Endodermal cell (in vitro differentiated cells): ENCODE measurements at regions not wholly inside any gene's neighbourhood (a gene's known extent, or its start where the extent isn't known, plus 50 kb on each side); places are given as distances from the start of the nearest gene placed in this dataset.
A peak's percentile ranks its signal among the peaks of the same experiment; 100 is the strongest.

Experiments
- DNase-seq: peaks from one replicate; pipeline ENCODE4 v3.0.0-alpha.2; 2017
- H3K27ac ChIP-seq: 2 replicates; pipeline ENCODE4 v1.5.1; 2013; ENCODE audit warnings: mild to moderate bottlenecking, low read depth, low read length, moderate library complexity
- H3K27me3 ChIP-seq: 2 replicates; pipeline ENCODE4 v1.6.1; 2013; ENCODE audit warnings: mild to moderate bottlenecking, low read length, moderate library complexity; ENCODE audit not compliant: insufficient read depth, control insufficient read depth, poor library complexity, severe bottlenecking
- H3K36me3 ChIP-seq: 2 replicates; pipeline ENCODE4 v1.7.0; 2013; ENCODE audit warnings: mild to moderate bottlenecking, low read length, moderate library complexity; ENCODE audit not compliant: control insufficient read depth, insufficient read depth
- H3K4me1 ChIP-seq: one replicate; pipeline ENCODE4 v1.7.0; 2013; ENCODE audit warnings: low read length; ENCODE audit not compliant: control insufficient read depth, insufficient read depth
- H3K4me3 ChIP-seq: 2 replicates; pipeline ENCODE4 v1.5.1; 2013; ENCODE audit warnings: mild to moderate bottlenecking, low read length, moderate library complexity
- H3K9ac ChIP-seq: 2 replicates; pipeline ENCODE4 v1.6.1; 2013; ENCODE audit warnings: mild to moderate bottlenecking, low read length, moderate library complexity; ENCODE audit not compliant: poor library complexity, severe bottlenecking; ENCODE audit errors: extremely low read depth
- H3K9me3 ChIP-seq: 2 replicates; pipeline ENCODE4 v1.6.1; 2013; ENCODE audit warnings: mild to moderate bottlenecking, low read length, moderate library complexity; ENCODE audit not compliant: control insufficient read depth
- H3K27ac Mint-ChIP-seq: 2 replicates; pipeline ENCODE4 v1.8.0; 2020; ENCODE audit warnings: mixed read lengths
- H3K27me3 Mint-ChIP-seq: 2 replicates; pipeline ENCODE4 v1.8.0; 2021; ENCODE audit warnings: mild to moderate bottlenecking, mixed read lengths; ENCODE audit not compliant: insufficient read depth
- H3K36me3 Mint-ChIP-seq: 2 replicates; pipeline ENCODE4 v1.8.0; 2020; ENCODE audit warnings: low read depth, mixed read lengths
- H3K4me1 Mint-ChIP-seq: 2 replicates; pipeline ENCODE4 v1.8.0; 2020; ENCODE audit warnings: mixed read lengths
- H3K4me3 Mint-ChIP-seq: 2 replicates; pipeline ENCODE4 v1.8.0; 2020; ENCODE audit warnings: mild to moderate bottlenecking, moderate library complexity, mixed read lengths
- H3K9me3 Mint-ChIP-seq: 2 replicates; pipeline ENCODE4 v1.8.0; 2020; ENCODE audit warnings: mild to moderate bottlenecking, mixed read lengths
- CTCF ChIP-seq: fragments of 200-600 bp; sonication (generic); conservative IDR thresholded peaks from 2 replicates; pipeline ENCODE4 v1.5.0; 2021; ENCODE audit warnings: antibody characterized with exemption, mild to moderate bottlenecking
- WGBS, 2 experiments: methylation state at CpG; one replicate each; pipeline versions ENCODE4 v1.1.5 to v1.1.7; 2013; ENCODE audit warnings: missing lambda C conversion rate in 2 of 2, mixed read lengths in 1 of 2; ENCODE audit not compliant: insufficient coverage in 1 of 2, insufficient read length in 1 of 2; 5-methylcytosine and 5-hydroxymethylcytosine counted together

GRCh38 chr13:55394470-55394869, 1746.2 kb upstream of the PRR20A start:
- no peak for DNase-seq
- no peak overlapping the region for H3K9ac ChIP-seq
- H3K9me3 ChIP-seq: peaks cover 11% of the 10 kb centered on the region
- Mint-ChIP-seq H3K27me3 (no peaks in the 10 kb centered on the region), H3K36me3 (no peaks in the 10 kb centered on the region), H3K4me1 (no peaks in the 10 kb centered on the region), H3K27ac (no peak overlapping the region), H3K4me3 (no peak overlapping the region), H3K9me3 (peaks cover 6% of the 10 kb centered on the region)
- H3K4me1 ChIP-seq: no peaks in the 10 kb centered on the region
- no peaks in the 10 kb centered on the region for H3K27me3 ChIP-seq
- no peak for TF ChIP-seq CTCF
- H3K27ac ChIP-seq: peak overlapping the region; percentile 25
- H3K36me3 ChIP-seq: no peaks in the 10 kb centered on the region
- no peak overlapping the region for H3K4me3 ChIP-seq
- 96% methylated on average over 3 of the region's 3 CpGs; no CpG with 5 or more reads in 1 of the 2 experiments for WGBS, 2 experiments

- H3K4me1 Mint-ChIP-seq: peaks cover 5% of the 10 kb centered on the region
- no peaks in the 10 kb centered on the region for H3K27me3 ChIP-seq
- no peak for TF ChIP-seq CTCF
- H3K36me3 ChIP-seq: no peaks in the 10 kb centered on the region
- no peak overlapping the region for H3K4me3 ChIP-seq
- no peak overlapping the region for H3K9ac ChIP-seq
- WGBS, 2 experiments: 83 to 89% methylated on average over 1 of the region's 1 CpG
- no peak overlapping the region for H3K4me3 Mint-ChIP-seq
- no peaks in the 10 kb centered on the region for H3K4me1 ChIP-seq
- no peaks in the 10 kb centered on the region for H3K9me3 Mint-ChIP-seq
- H3K9me3 ChIP-seq: no peaks in the 10 kb centered on the region
- no peak overlapping the region for H3K27ac ChIP-seq
- no peaks in the 10 kb centered on the region for H3K36me3 Mint-ChIP-seq
- no peak overlapping the region for H3K27ac Mint-ChIP-seq
- no peak for DNase-seq
- H3K27me3 Mint-ChIP-seq: no peaks in the 10 kb centered on the region
Observed at GRCh38 chr13:55402870-55403269, 1737.8 kb upstream of the PRR20A start.

GRCh38 chr13:55403887-55404487, 1736.7 kb upstream of the PRR20A start:
- Histone ChIP-seq H3K4me3 (no peak overlapping the region), H3K4me1 (no peaks in the 10 kb centered on the region), H3K9me3 (no peaks in the 10 kb centered on the region), H3K36me3 (no peaks in the 10 kb centered on the region), H3K9ac (no peak overlapping the region), H3K27ac (no peak overlapping the region), H3K27me3 (no peaks in the 10 kb centered on the region)
- Mint-ChIP-seq H3K27ac (peak overlapping the region; percentile 45), H3K4me1 (peaks cover 12% of the 10 kb centered on the region), H3K27me3 (no peaks in the 10 kb centered on the region), H3K4me3 (no peak overlapping the region), H3K9me3 (no peaks in the 10 kb centered on the region), H3K36me3 (no peaks in the 10 kb centered on the region)
- DNase-seq: no peak
- no peak for TF ChIP-seq CTCF
